CD4-positive, CD25-positive, alpha-beta regulatory T cell (primary cell): ENCODE measurements at regions not wholly inside any gene's neighbourhood (a gene's known extent, or its start where the extent isn't known, plus 50 kb on each side); places are given as distances from the start of the nearest gene placed in this dataset.

Experiments
- ATAC-seq, 2 donors: fragments of 150-1000 bp; cut with Tn5 transposase; one replicate each; pipeline ENCODE4 v1.10.0; 2021; ENCODE audit warnings: low read depth in 2 of 2, moderate number of reproducible peaks in 2 of 2, moderate library complexity in 1 of 2
- DNase-seq, 3 donors: peaks; one replicate each; pipeline versions ENCODE4 v3.0.0 to v3.0.0-alpha.2; 2012 to 2022; ENCODE audit warnings: mixed read lengths in 1 of 3
- H3K27ac ChIP-seq: one replicate; pipeline ENCODE4 v1.7.0; 2013; ENCODE audit warnings: mild to moderate bottlenecking, low read length; ENCODE audit not compliant: insufficient read depth, poor library complexity, severe bottlenecking
- H3K27me3 ChIP-seq: one replicate; pipeline ENCODE4 v1.7.0; 2013; ENCODE audit warnings: low read length; ENCODE audit not compliant: control insufficient read depth, insufficient read depth
- H3K36me3 ChIP-seq: one replicate; pipeline ENCODE4 v1.7.0; 2013; ENCODE audit warnings: mild to moderate bottlenecking, low read length, moderate library complexity; ENCODE audit not compliant: control insufficient read depth, insufficient read depth
- H3K4me1 ChIP-seq: 2 replicates; pipeline ENCODE4 v1.7.0; 2013; ENCODE audit warnings: mild to moderate bottlenecking, low read length; ENCODE audit not compliant: insufficient read depth, control insufficient read depth, poor library complexity, severe bottlenecking
- H3K4me3 ChIP-seq: one replicate; pipeline ENCODE4 v1.7.0; 2013; ENCODE audit warnings: low read depth, mild to moderate bottlenecking, low read length, moderate library complexity
- H3K9me3 ChIP-seq, 2 experiments: 1 replicate in 1 of 2; 2 replicates in 1 of 2; pipeline ENCODE4 v1.7.0; 2013; ENCODE audit warnings: low read length in 2 of 2, mild to moderate bottlenecking in 1 of 2, moderate library complexity in 1 of 2; ENCODE audit not compliant: control insufficient read depth in 2 of 2
- H3K27ac Mint-ChIP-seq, 3 donors: one replicate each; pipeline ENCODE4 v1.8.0; 2020 to 2022; ENCODE audit warnings: mild to moderate bottlenecking in 3 of 3, mixed read lengths in 3 of 3, moderate library complexity in 2 of 3
- H3K27me3 Mint-ChIP-seq: one replicate; pipeline ENCODE4 v1.8.0; 2022; ENCODE audit warnings: mild to moderate bottlenecking, mixed read lengths
- H3K36me3 Mint-ChIP-seq: one replicate; pipeline ENCODE4 v1.8.0; 2020; ENCODE audit warnings: mixed read lengths
- H3K4me1 Mint-ChIP-seq, 4 donors: one replicate each; pipeline ENCODE4 v1.8.0; 2020 to 2022; ENCODE audit warnings: mixed read lengths in 4 of 4, mild to moderate bottlenecking in 1 of 4
- H3K4me3 Mint-ChIP-seq, 4 donors: one replicate each; pipeline ENCODE4 v1.8.0; 2020 to 2022; ENCODE audit warnings: mild to moderate bottlenecking in 4 of 4, mixed read lengths in 4 of 4, moderate library complexity in 3 of 4
- H3K9me3 Mint-ChIP-seq, 7 donors: one replicate each; pipeline ENCODE4 v1.8.0; 2020 to 2022; ENCODE audit warnings: mixed read lengths in 7 of 7, mild to moderate bottlenecking in 3 of 7, moderate library complexity in 2 of 7

DNA sequence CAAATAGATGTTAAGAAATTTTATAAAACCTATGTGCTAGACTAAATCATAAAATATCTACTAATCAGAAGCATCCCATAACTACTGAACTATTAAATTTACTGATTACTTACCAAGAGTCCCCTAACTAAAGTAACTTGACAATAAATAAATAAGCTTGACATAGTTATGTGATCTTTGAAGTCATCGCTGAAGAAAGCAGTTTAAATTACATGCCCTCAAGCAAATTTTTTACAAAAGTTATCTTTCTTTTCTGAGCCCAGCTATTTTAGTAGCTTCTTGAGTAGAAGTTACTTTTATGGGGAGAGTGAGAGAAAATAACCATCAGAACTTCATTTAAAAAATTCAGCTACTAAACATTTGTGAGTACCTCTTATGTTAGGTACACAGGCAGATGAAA lies 150.9 kb upstream of the FAM241A start:
- peaks cover 0 to 5% (median 0%) of the 10 kb centered on the region in 7 donors for H3K9me3 Mint-ChIP-seq
- H3K27me3 ChIP-seq, result peaks cover 2% of the 10 kb centered on the region
- H3K4me3 Mint-ChIP-seq, result no peak overlapping the region
- no peaks in the 10 kb centered on the region for H3K36me3 ChIP-seq
- no peaks in the 10 kb centered on the region for H3K4me1 ChIP-seq
- DNase-seq, result no peak
- H3K9me3 ChIP-seq, result no peaks in the 10 kb centered on the region
- H3K4me1 Mint-ChIP-seq, result peaks cover 0 to 5% (median 0%) of the 10 kb centered on the region in 4 donors
- H3K27ac ChIP-seq, result no peak overlapping the region
- peaks cover 5% of the 10 kb centered on the region for H3K27me3 Mint-ChIP-seq
- ATAC-seq, result no peak
- no peak overlapping the region for H3K27ac Mint-ChIP-seq
- no peak overlapping the region for H3K4me3 ChIP-seq
- no peaks in the 10 kb centered on the region for H3K36me3 Mint-ChIP-seq

DNA sequence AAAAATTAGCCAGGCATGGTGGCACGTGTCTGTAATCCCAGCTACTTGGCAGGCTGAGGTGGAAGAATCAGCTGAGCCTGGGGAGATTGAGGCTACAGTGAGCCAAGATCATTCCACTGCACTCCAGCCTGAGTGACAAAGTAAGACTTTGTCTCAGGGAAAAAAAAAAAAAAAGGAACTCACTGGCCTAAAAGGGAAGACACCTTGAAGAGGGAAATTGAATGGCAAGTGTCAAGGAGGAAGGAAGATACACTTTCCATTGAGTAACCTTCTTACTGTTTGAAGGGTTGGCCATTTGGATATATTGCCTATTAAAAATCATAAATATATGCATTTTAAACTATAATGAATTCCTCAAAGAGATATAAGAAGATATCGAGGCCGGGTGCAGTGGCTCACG lies 147.5 kb upstream of the FAM241A start:
- peaks cover 0 to 5% (median 0%) of the 10 kb centered on the region in 4 donors for H3K4me1 Mint-ChIP-seq
- no peak for DNase-seq
- Histone ChIP-seq H3K4me1 (no peaks in the 10 kb centered on the region), H3K27ac (no peak overlapping the region), H3K4me3 (no peak overlapping the region), H3K36me3 (no peaks in the 10 kb centered on the region), H3K9me3 (no peaks in the 10 kb centered on the region), H3K27me3 (peaks cover 2% of the 10 kb centered on the region)
- ATAC-seq, result no peak
- no peaks in the 10 kb centered on the region for H3K36me3 Mint-ChIP-seq
- H3K4me3 Mint-ChIP-seq, result no peak overlapping the region
- H3K27ac Mint-ChIP-seq, result no peak overlapping the region
- H3K9me3 Mint-ChIP-seq, result peaks cover 0 to 5% (median 0%) of the 10 kb centered on the region in 7 donors
- peaks cover 5% of the 10 kb centered on the region for H3K27me3 Mint-ChIP-seq

DNA sequence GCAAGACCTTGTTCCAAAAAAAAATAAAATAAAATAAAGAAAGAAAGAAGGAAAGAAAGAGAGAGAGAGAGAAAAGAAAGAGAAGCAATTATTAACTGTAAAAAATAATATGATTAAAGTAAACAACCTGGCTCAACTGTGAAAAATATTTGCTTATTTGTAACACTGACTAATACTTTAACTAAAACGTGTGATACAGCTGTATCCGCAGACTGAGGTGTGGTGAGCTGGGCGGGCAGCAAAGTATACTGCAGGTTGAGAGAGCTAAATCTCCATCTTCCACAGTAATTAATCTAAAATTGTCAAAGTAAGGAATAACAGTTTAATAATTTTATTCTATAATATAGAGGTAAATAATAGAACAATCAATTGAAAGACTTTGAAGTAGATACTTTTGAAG lies 145.5 kb upstream of the FAM241A start:
- Mint-ChIP-seq H3K4me3 (no peak overlapping the region), H3K27ac (no peak overlapping the region), H3K9me3 (peaks cover 0 to 5% (median 0%) of the 10 kb centered on the region in 7 donors), H3K36me3 (no peaks in the 10 kb centered on the region), H3K27me3 (no peaks in the 10 kb centered on the region), H3K4me1 (peaks cover 0 to 5% (median 0%) of the 10 kb centered on the region in 4 donors)
- Histone ChIP-seq H3K27ac (no peak overlapping the region), H3K27me3 (peaks cover 2% of the 10 kb centered on the region), H3K36me3 (no peaks in the 10 kb centered on the region), H3K4me1 (no peaks in the 10 kb centered on the region), H3K4me3 (no peak overlapping the region), H3K9me3 (no peaks in the 10 kb centered on the region)
- DNase-seq (no peak), ATAC-seq (no peak)

DNA sequence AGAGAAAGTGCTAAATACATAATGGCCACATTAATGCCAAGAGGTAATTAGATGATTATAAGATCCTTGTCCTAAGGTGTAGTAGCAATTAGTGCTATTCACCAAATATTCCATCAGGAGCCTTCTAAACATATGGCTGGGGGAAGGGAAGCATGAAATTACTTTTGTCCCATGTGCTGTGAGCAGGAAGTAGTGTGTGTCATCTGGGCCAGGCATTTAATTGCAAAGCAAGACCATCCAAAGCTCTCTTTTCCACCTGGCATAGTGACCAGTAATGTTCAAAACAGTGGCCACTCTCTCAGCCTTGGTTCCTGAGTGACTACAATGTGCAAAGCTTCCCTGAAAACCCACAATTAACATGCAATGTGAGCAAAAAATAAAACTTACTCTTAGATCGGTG lies 144.2 kb upstream of the FAM241A start:
- ATAC-seq, result no peak
- H3K27ac Mint-ChIP-seq, result no peak overlapping the region
- Histone ChIP-seq H3K27me3 (no peaks in the 10 kb centered on the region), H3K4me3 (no peak overlapping the region), H3K36me3 (no peaks in the 10 kb centered on the region), H3K9me3 (no peaks in the 10 kb centered on the region), H3K4me1 (no peaks in the 10 kb centered on the region), H3K27ac (no peak overlapping the region)
- H3K4me1 Mint-ChIP-seq, result peaks cover 0 to 5% (median 0%) of the 10 kb centered on the region in 4 donors
- no peak for DNase-seq
- H3K36me3 Mint-ChIP-seq, result no peaks in the 10 kb centered on the region
- peaks cover 0 to 5% (median 0%) of the 10 kb centered on the region in 7 donors for H3K9me3 Mint-ChIP-seq
- no peaks in the 10 kb centered on the region for H3K27me3 Mint-ChIP-seq
- no peak overlapping the region for H3K4me3 Mint-ChIP-seq

DNA sequence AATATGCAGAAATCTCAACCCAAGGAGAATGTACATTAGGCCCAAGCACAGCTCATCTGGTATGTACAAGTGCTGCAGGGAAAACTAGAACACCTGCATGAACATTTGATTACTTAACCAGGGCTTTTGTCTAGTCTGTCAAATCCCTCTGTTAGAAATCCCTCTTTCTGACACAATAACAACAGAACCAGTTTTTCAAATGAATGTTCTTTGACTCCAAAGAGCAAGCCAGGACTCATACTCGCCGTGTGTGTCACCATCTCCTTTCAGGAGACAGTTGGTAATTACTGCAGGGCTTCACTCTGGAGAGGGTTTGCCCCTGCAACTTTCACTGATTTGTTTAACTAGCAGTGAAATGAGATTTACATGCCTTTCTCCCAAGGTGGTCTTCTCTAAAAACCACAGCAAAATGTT lies 143.0 kb upstream of the FAM241A start:
- H3K36me3 ChIP-seq, result no peaks in the 10 kb centered on the region
- DNase-seq (no peak), ATAC-seq (no peak)
- no peak overlapping the region for H3K4me3 ChIP-seq
- H3K27me3 ChIP-seq, result no peaks in the 10 kb centered on the region
- no peaks in the 10 kb centered on the region for H3K4me1 ChIP-seq
- H3K36me3 Mint-ChIP-seq, result no peaks in the 10 kb centered on the region
- no peaks in the 10 kb centered on the region for H3K27me3 Mint-ChIP-seq
- no peak overlapping the region for H3K27ac ChIP-seq
- H3K4me1 Mint-ChIP-seq, result peaks cover 0 to 5% (median 0%) of the 10 kb centered on the region in 4 donors
- H3K4me3 Mint-ChIP-seq, result no peak overlapping the region
- H3K9me3 ChIP-seq, result no peaks in the 10 kb centered on the region
- H3K27ac Mint-ChIP-seq, result no peak overlapping the region
- H3K9me3 Mint-ChIP-seq, result peaks cover 0 to 5% (median 0%) of the 10 kb centered on the region in 7 donors

DNA sequence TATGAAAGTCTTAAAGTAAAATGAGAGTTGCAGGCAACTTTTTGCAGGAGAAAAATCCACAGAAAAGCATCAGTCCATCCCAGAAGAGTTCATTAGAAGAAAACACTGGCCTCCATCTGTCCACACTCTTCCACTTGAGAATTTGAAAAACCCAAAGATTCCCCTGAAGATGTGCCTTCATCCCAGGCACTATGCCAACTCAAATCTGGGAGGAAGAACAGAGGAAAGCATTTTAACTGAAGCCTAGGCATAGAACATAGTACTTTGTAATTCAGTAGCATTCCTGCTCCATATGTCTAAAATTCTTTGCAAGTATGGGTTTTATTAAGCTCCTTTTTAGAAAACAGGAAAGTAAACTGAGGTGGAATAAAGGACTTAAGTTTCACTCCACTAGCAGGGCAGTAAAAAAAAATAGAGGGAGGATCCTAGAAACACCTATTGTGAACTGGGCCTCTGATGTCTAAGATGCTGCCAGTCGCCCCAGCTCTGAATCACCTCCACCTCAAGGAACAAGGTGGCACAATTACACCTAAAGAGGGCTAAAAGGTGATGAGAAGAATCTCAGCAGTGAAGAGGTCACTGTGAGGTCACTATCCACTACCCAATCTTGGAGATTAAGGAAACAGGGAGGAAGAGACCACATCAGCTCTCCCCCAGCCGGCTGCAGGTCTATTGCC lies 141.9 kb upstream of the FAM241A start:
- H3K27ac Mint-ChIP-seq, result no peak overlapping the region
- H3K4me1 Mint-ChIP-seq, result peaks cover 0 to 5% (median 0%) of the 10 kb centered on the region in 4 donors
- H3K9me3 Mint-ChIP-seq, result peaks cover 0 to 5% (median 0%) of the 10 kb centered on the region in 7 donors
- Histone ChIP-seq H3K4me1 (no peaks in the 10 kb centered on the region), H3K4me3 (no peak overlapping the region), H3K27ac (no peak overlapping the region), H3K9me3 (no peaks in the 10 kb centered on the region), H3K27me3 (no peaks in the 10 kb centered on the region), H3K36me3 (no peaks in the 10 kb centered on the region)
- H3K4me3 Mint-ChIP-seq, result no peak overlapping the region
- H3K36me3 Mint-ChIP-seq, result no peaks in the 10 kb centered on the region
- no peak for DNase-seq
- no peaks in the 10 kb centered on the region for H3K27me3 Mint-ChIP-seq
- ATAC-seq, result no peak

DNA sequence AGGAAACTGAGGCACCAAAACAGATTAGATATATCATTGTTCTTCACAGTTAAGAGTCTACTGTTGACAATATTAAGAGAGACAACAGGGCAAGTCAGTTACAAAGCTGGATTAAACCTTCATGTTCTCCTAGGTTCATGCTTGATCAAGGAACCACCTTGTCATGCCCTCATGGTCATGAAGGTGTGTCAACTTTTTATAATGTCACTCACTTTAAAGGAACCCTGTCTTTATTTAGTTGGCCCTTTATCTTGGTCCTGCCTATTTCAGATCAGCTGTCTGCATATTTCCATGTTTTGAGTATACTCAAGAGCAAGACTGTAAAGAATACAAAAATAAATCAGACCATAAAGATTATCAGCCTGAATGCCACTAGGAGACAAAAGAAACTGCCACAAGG lies 140.2 kb upstream of the FAM241A start:
- Histone ChIP-seq H3K27ac (no peak overlapping the region), H3K27me3 (no peaks in the 10 kb centered on the region), H3K36me3 (no peaks in the 10 kb centered on the region), H3K4me3 (no peak overlapping the region), H3K4me1 (no peaks in the 10 kb centered on the region), H3K9me3 (no peaks in the 10 kb centered on the region)
- no peaks in the 10 kb centered on the region for H3K4me1 Mint-ChIP-seq
- DNase-seq (no peak), ATAC-seq (no peak)
- no peaks in the 10 kb centered on the region for H3K27me3 Mint-ChIP-seq
- H3K27ac Mint-ChIP-seq, result no peak overlapping the region
- no peak overlapping the region for H3K4me3 Mint-ChIP-seq
- no peaks in the 10 kb centered on the region for H3K36me3 Mint-ChIP-seq
- H3K9me3 Mint-ChIP-seq, result no peaks in the 10 kb centered on the region

DNA sequence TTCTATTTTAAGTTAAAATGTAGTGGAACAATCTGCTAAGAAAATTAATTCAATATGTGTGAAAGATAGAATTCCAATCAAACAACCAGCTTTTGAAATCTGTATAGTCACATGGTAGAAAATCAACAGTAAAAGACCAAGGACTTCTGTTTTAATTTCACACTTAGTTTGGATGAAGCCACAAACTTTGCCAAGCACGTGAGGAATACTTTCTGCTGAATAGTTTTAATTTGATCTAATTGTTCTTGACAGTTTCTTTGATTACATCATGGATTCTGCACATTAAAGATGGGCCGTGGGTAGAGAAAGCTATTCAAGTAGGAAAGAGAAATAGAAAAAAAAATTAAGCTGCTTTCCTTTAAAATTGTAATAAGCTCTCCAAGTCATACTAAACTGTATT lies 137.9 kb upstream of the FAM241A start:
- Histone ChIP-seq H3K36me3 (no peaks in the 10 kb centered on the region), H3K9me3 (no peaks in the 10 kb centered on the region), H3K27ac (no peak overlapping the region), H3K27me3 (no peaks in the 10 kb centered on the region), H3K4me1 (no peaks in the 10 kb centered on the region), H3K4me3 (no peak overlapping the region)
- DNase-seq, result no peak
- Mint-ChIP-seq H3K4me3 (no peak overlapping the region), H3K4me1 (no peaks in the 10 kb centered on the region), H3K36me3 (no peaks in the 10 kb centered on the region), H3K9me3 (no peaks in the 10 kb centered on the region), H3K27me3 (no peaks in the 10 kb centered on the region), H3K27ac (no peak overlapping the region)
- no peak for ATAC-seq
